OCI-LY7 (cell line): ENCODE measurements at regions not wholly inside any gene's neighbourhood (a gene's known extent, or its start where the extent isn't known, plus 50 kb on each side); places are given as distances from the start of the nearest gene placed in this dataset.

Experiments used
- BruUV-seq: library from RNA; stranded (reverse); fragments of 400-500 nt; replicated peaks from 2 replicates; lab custom pipeline; 2021; lab: Mats Ljungman, UMichigan
- CTCF ChIA-PET: fragments of 300-600 bp; sonication (Branson Sonifier 250); formaldehyde crosslinking; loops from one replicate; lab custom pipeline; 2022; ENCODE audit warnings: antibody characterized with exemption; ENCODE audit not compliant: unreplicated experiment; lab: Charles Lee
- POLR2A ChIA-PET: fragments of 300-600 bp; sonication (Branson Sonifier 250); formaldehyde crosslinking; loops from one replicate; lab custom pipeline; 2022; ENCODE audit warnings: antibody characterized with exemption; lab: Charles Lee
- DNase-seq: peaks from one replicate; pipeline ENCODE4 v3.0.0-alpha.2; 2015; ENCODE audit warnings: low spot score
- H2AFZ ChIP-seq: fragments of 200-600 bp; sonication (generic), shearing (Covaris generic); 2 replicates; pipeline ENCODE4 v1.6.1; 2014; ENCODE audit warnings: mild to moderate bottlenecking, antibody characterized with exemption, low read length, moderate library complexity
- H3K27ac ChIP-seq: fragments of 200-600 bp; sonication (generic); 2 replicates; pipeline ENCODE4 v1.5.1; 2014; ENCODE audit warnings: mixed run types, low read depth, mild to moderate bottlenecking, moderate library complexity, low read length, inconsistent platforms; ENCODE audit not compliant: poor library complexity, severe bottlenecking
- H3K36me3 ChIP-seq: fragments of 200-600 bp; sonication (generic); 2 replicates; pipeline ENCODE4 v1.6.1; 2014; ENCODE audit warnings: mild to moderate bottlenecking, antibody characterized with exemption, low read length, moderate library complexity, mixed read lengths; ENCODE audit not compliant: insufficient read depth
- H3K4me1 ChIP-seq: fragments of 200-600 bp; sonication (generic); 2 replicates; pipeline ENCODE4 v1.5.1; 2014; ENCODE audit warnings: mild to moderate bottlenecking, low read length; ENCODE audit not compliant: insufficient read depth, poor library complexity, severe bottlenecking
- H3K4me2 ChIP-seq: fragments of 200-600 bp; sonication (generic); 2 replicates; pipeline ENCODE4 v1.6.1; 2014; ENCODE audit warnings: mild to moderate bottlenecking, low read length
- H3K4me3 ChIP-seq: fragments of 200-600 bp; sonication (generic); 2 replicates; pipeline ENCODE4 v1.5.1; 2014; ENCODE audit warnings: mild to moderate bottlenecking, low read depth, low read length; ENCODE audit not compliant: poor library complexity, severe bottlenecking
- H3K79me2 ChIP-seq: fragments of 200-600 bp; sonication (generic); 2 replicates; pipeline ENCODE4 v1.6.1; 2016; ENCODE audit warnings: low read depth, mild to moderate bottlenecking, low read length, moderate library complexity, mixed read lengths; ENCODE audit not compliant: insufficient read depth
- H3K9me2 ChIP-seq: fragments of 200-600 bp; sonication (generic); 2 replicates; pipeline ENCODE4 v1.6.1; 2016; ENCODE audit warnings: mild to moderate bottlenecking, low read length, mixed read lengths; ENCODE audit not compliant: insufficient read depth
- H3K9me3 ChIP-seq: fragments of 200-600 bp; sonication (generic); 2 replicates; pipeline ENCODE4 v1.6.1; 2014; ENCODE audit warnings: mild to moderate bottlenecking, mixed run types, low read length, mixed read lengths
- H4K20me1 ChIP-seq: fragments of 200-600 bp; sonication (generic); 2 replicates; pipeline ENCODE4 v1.6.1; 2014; ENCODE audit warnings: mild to moderate bottlenecking, antibody characterized with exemption, low read length, moderate library complexity, mixed read lengths; ENCODE audit not compliant: insufficient read depth
- EZH2phosphoT487 ChIP-seq: fragments of 200-600 bp; sonication (generic); IDR thresholded peaks from 2 replicates; pipeline ENCODE4 v1.6.1; 2018; ENCODE audit warnings: low read depth, borderline replicate concordance, mild to moderate bottlenecking, mixed run types, antibody characterized with exemption, low read length, moderate library complexity, mixed read lengths
- intact Hi-C: fragments of 100-400 bp; cut with micrococcal nuclease; formaldehyde crosslinking; loops from one replicate; pipeline ENCODE4 v1.10.0; 2022; ENCODE audit not compliant: unreplicated experiment
- TF ChIP-seq, protein P1 (sequence below): fragments of 200-600 bp; sonication (generic); conservative IDR thresholded peaks from 2 replicates; pipeline ENCODE4 v1.5.1; 2014; ENCODE audit warnings: mild to moderate bottlenecking, antibody characterized with exemption, low read length, moderate library complexity, mixed read lengths

DNA sequence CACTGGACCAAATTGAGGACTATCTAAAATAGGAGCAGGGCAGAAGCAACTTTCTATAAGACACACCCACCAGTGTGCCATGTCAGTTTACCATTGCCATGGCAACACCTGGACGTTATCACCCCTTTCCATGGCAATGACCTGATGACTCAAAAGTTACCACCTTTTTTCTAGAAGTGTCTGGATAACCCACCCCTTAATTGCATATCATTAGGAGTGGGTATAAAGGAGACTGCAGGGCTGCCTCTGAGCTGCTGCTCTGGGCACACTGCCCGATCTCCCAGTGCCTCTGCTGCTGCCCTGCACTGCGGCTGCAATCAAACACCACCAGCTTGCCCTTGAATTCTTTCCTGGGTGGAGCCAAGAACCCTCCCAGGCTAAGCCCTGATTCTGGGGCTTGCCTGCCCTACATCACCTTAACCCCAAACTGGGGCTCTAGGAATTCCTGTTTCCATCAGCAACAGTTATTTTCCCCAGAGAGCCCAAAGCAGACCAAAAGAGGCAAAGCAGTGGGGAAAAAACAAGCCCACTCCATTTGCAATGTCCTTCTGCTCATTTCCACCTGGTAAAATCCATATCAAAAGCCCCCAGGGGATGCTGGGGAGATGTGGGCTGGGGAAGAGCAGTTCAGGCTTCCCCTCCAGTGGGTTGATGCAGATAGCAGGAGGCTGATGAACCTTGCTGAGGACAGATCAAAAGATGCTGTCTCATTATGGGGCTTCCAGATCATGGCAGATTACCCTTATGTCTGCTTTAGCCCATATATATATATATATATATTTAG is 129.5 kb upstream of the NCOR2 start:
- ChIA-PET CTCF (no interaction called here), POLR2A (interaction anchor here (0.6 kb wide), 1 partner anchor 1829 kb away, joined by 4 read pairs; no protein-coding TSS in a partner anchor)
- no peak for DNase-seq
- no peaks in the 10 kb centered on the region for H4K20me1 ChIP-seq
- no peaks in the 10 kb centered on the region for H3K9me3 ChIP-seq
- no peaks in the 10 kb centered on the region for H3K4me1 ChIP-seq
- H3K9me2 ChIP-seq, result no peaks in the 10 kb centered on the region
- no peak overlapping the region for H3K4me3 ChIP-seq
- no peak overlapping the region for H2AFZ ChIP-seq
- no peak overlapping the region for H3K4me2 ChIP-seq
- intact Hi-C loops, result no loop called here
- TF ChIP-seq, protein P1, sequence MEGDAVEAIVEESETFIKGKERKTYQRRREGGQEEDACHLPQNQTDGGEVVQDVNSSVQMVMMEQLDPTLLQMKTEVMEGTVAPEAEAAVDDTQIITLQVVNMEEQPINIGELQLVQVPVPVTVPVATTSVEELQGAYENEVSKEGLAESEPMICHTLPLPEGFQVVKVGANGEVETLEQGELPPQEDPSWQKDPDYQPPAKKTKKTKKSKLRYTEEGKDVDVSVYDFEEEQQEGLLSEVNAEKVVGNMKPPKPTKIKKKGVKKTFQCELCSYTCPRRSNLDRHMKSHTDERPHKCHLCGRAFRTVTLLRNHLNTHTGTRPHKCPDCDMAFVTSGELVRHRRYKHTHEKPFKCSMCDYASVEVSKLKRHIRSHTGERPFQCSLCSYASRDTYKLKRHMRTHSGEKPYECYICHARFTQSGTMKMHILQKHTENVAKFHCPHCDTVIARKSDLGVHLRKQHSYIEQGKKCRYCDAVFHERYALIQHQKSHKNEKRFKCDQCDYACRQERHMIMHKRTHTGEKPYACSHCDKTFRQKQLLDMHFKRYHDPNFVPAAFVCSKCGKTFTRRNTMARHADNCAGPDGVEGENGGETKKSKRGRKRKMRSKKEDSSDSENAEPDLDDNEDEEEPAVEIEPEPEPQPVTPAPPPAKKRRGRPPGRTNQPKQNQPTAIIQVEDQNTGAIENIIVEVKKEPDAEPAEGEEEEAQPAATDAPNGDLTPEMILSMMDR, result no peak
- TF ChIP-seq EZH2phosphoT487, result no peak
- no peaks in the 10 kb centered on the region for H3K79me2 ChIP-seq
- H3K36me3 ChIP-seq, result no peaks in the 10 kb centered on the region
- no TSS peak for BruUV-seq
- H3K27ac ChIP-seq, result no peak overlapping the region

DNA sequence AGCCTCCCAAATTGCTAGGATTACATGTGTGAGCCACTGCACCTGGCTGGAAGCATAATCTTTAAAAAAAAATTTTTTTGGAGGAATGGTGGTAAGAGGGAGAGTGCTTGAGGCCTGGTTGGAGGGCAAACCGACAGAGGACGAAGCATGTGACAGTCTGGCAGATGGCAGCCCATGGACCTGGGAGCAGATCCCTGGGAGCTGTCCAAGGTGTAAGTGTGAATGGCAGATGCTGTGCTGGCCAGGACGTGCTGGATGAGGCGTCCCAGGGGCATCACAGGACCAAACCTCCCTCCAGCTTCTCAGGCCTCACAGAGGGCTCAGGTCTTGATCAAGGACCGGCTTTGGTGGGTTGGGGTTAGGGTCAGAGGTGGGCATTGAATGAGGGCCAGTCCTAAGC is 128.4 kb upstream of the NCOR2 start:
- ChIA-PET POLR2A (no interaction called here), CTCF (no interaction called here)
- H3K79me2 ChIP-seq, result no peaks in the 10 kb centered on the region
- H3K4me2 ChIP-seq, result no peak overlapping the region
- H4K20me1 ChIP-seq, result no peaks in the 10 kb centered on the region
- no peaks in the 10 kb centered on the region for H3K9me3 ChIP-seq
- TF ChIP-seq, protein P1, result no peak
- no peak for TF ChIP-seq EZH2phosphoT487
- intact Hi-C loops, result no loop called here
- no peak overlapping the region for H2AFZ ChIP-seq
- BruUV-seq, result no TSS peak
- no peaks in the 10 kb centered on the region for H3K9me2 ChIP-seq
- no peak for DNase-seq
- H3K4me3 ChIP-seq, result no peak overlapping the region
- no peaks in the 10 kb centered on the region for H3K36me3 ChIP-seq
- H3K27ac ChIP-seq, result no peak overlapping the region
- H3K4me1 ChIP-seq, result no peaks in the 10 kb centered on the region

DNA sequence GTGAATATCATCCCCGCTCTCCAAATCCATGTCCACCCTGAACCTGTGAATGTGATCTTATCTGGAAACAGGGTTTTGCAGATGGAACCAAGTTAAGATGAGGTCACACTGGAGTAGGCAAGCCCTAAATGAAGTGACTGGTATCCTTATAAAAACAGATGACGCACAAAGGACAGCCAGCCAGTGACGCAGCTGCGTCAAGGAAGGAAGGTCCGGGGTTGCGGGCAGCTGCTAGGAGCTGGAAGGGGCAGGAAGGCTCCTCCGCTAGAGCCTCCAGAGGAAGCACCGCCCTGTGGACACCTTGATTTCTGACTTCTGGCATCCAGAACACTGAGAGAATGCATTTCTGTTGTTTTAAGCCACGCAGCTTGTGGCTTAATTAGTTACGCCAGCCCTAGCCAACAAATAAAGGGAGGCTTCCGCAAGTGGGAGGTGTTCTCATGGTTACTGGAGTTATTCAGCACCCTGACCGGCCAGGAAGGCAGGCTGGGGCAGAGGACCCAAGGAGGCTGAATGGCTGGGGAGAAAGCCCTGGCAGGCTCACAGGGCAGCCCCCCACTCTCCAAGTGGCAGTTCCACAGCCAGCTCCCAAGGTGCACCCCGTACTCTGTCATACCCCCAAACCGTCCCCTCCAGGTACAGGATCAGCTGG is 127.6 kb upstream of the NCOR2 start:
- Histone ChIP-seq H3K9me2 (no peaks in the 10 kb centered on the region), H2AFZ (no peak overlapping the region), H3K4me2 (no peak overlapping the region), H4K20me1 (no peaks in the 10 kb centered on the region), H3K79me2 (no peaks in the 10 kb centered on the region), H3K9me3 (no peaks in the 10 kb centered on the region), H3K4me3 (no peak overlapping the region), H3K4me1 (no peaks in the 10 kb centered on the region), H3K27ac (no peak overlapping the region), H3K36me3 (no peaks in the 10 kb centered on the region)
- no TSS peak for BruUV-seq
- ChIA-PET CTCF (no interaction called here), POLR2A (no interaction called here)
- TF ChIP-seq, protein P1, result no peak
- TF ChIP-seq EZH2phosphoT487, result no peak
- intact Hi-C loops, result no loop called here
- DNase-seq, result no peak
